ENCODE measurements at regions not wholly inside any gene's neighbourhood (a gene's known extent, or its start where the extent isn't known, plus 50 kb on each side); places are given as distances from the start of the nearest gene placed in this dataset.
"Not testable (repeated sequence)": the region's sequence is repeated elsewhere in the genome, so short reads cannot be mapped to it uniquely, and the experiment has no call there.

GRCh38 chr3:177686671-177687070 is 489.4 kb upstream of the TBL1XR1 start:
- no peak for DNase-seq

- no peak for DNase-seq
Observed at GRCh38 chr3:177687291-177687690, 490.0 kb upstream of the TBL1XR1 start.

GRCh38 chr3:177688152-177688551 is 490.9 kb upstream of the TBL1XR1 start:
- DNase-seq = no peak

GRCh38 chr3:177689077-177689476 is 491.8 kb upstream of the TBL1XR1 start:
- no peak for DNase-seq

- DNase-seq = no peak
Observed at GRCh38 chr3:177689869-177690268, 492.6 kb upstream of the TBL1XR1 start.

GRCh38 chr3:177690306-177690705 is 493.0 kb upstream of the TBL1XR1 start:
- DNase-seq = no peak

- peak in 1 of 3 experiments; percentile 26 for DNase-seq
Observed at GRCh38 chr3:177692304-177692975, 495.2 kb upstream of the TBL1XR1 start.

GRCh38 chr3:177693616-177694264 is 496.5 kb upstream of the TBL1XR1 start:
- peak in 1 of 3 experiments; percentile 50 for DNase-seq

- no peak for DNase-seq
Observed at GRCh38 chr3:177694316-177694715, 497.0 kb upstream of the TBL1XR1 start.

- no peak for DNase-seq
Observed at GRCh38 chr3:177694951-177695350, 497.7 kb upstream of the TBL1XR1 start.

- no peak for DNase-seq
Observed at GRCh38 chr3:177700117-177700516, 502.8 kb upstream of the TBL1XR1 start.

- DNase-seq = no peak
Observed at GRCh38 chr3:177703788-177704187, 506.5 kb upstream of the TBL1XR1 start.

- no peak for DNase-seq
Observed at GRCh38 chr3:177705976-177706823, 508.9 kb upstream of the TBL1XR1 start.

GRCh38 chr3:177709470-177709869 is 512.2 kb upstream of the TBL1XR1 start:
- not testable (repeated sequence) for DNase-seq

- DNase-seq = no peak
Observed at GRCh38 chr3:177710506-177710905, 513.2 kb upstream of the TBL1XR1 start.

- DNase-seq = no peak
Observed at GRCh38 chr3:177711637-177712036, 514.4 kb upstream of the TBL1XR1 start.

GRCh38 chr3:177713928-177714900 is 516.9 kb upstream of the TBL1XR1 start:
- DNase-seq = no peak

- DNase-seq = no peak
Observed at GRCh38 chr3:177714945-177715344, 517.7 kb upstream of the TBL1XR1 start.

GRCh38 chr3:177715980-177716379 is 518.7 kb upstream of the TBL1XR1 start:
- DNase-seq = peak in 1 of 3 experiments; percentile 52

- not testable (repeated sequence) for DNase-seq
Observed at GRCh38 chr3:177720927-177721326, 523.6 kb upstream of the TBL1XR1 start.

- DNase-seq = peak in 1 of 3 experiments; percentile 20
Observed at GRCh38 chr3:177721864-177722785, 524.8 kb upstream of the TBL1XR1 start.
